ENCODE measurements at regions not wholly inside any gene's neighbourhood (a gene's known extent, or its start where the extent isn't known, plus 50 kb on each side); places are given as distances from the start of the nearest gene placed in this dataset.
A peak's percentile ranks its signal among the peaks of the same experiment; 100 is the strongest.
"Not testable (repeated sequence)": the region's sequence is repeated elsewhere in the genome, so short reads cannot be mapped to it uniquely, and the experiment has no call there.

- no peak for DNase-seq (ENCODE audit: low spot score)
Measured at GRCh38 chrX:9383655-9384054, 81.2 kb upstream of the TBL1X start.

GRCh38 chrX:9388450-9388849, 76.4 kb upstream of the TBL1X start:
- no peak for DNase-seq (ENCODE audit: low spot score)

GRCh38 chrX:9390121-9390520, 74.7 kb upstream of the TBL1X start:
- DNase-seq (ENCODE audit: low spot score): no peak

GRCh38 chrX:9390693-9391368, 74.0 kb upstream of the TBL1X start:
- no peak for DNase-seq (ENCODE audit: low spot score)

GRCh38 chrX:9392445-9392844, 72.4 kb upstream of the TBL1X start:
- no peak for DNase-seq (ENCODE audit: low spot score)

GRCh38 chrX:9393571-9393970, 71.3 kb upstream of the TBL1X start:
- DNase-seq (ENCODE audit: low spot score): no peak

GRCh38 chrX:9394212-9394611, 70.6 kb upstream of the TBL1X start:
- no peak for DNase-seq (ENCODE audit: low spot score)

GRCh38 chrX:9396930-9397329, 67.9 kb upstream of the TBL1X start:
- DNase-seq (ENCODE audit: low spot score): peak; percentile 3

GRCh38 chrX:9401051-9401450, 63.8 kb upstream of the TBL1X start:
- DNase-seq (ENCODE audit: low spot score): no peak

- no peak for DNase-seq (ENCODE audit: low spot score)
Measured at GRCh38 chrX:9403374-9403773, 61.5 kb upstream of the TBL1X start.

GRCh38 chrX:9405635-9406034, 59.2 kb upstream of the TBL1X start:
- DNase-seq (ENCODE audit: low spot score): not testable (repeated sequence)

- not testable (repeated sequence) for DNase-seq (ENCODE audit: low spot score)
Measured at GRCh38 chrX:9410889-9411288, 54.0 kb upstream of the TBL1X start.

GRCh38 chrX:9411682-9412081, 53.2 kb upstream of the TBL1X start:
- not testable (repeated sequence) for DNase-seq (ENCODE audit: low spot score)

- DNase-seq (ENCODE audit: low spot score): no peak
Measured at GRCh38 chrX:9414416-9414815, 50.4 kb upstream of the TBL1X start.

All from putamen (tissue), 1 donor.